Fibroblast of lung (primary cell): ENCODE measurements at regions not wholly inside any gene's neighbourhood (a gene's known extent, or its start where the extent isn't known, plus 50 kb on each side); places are given as distances from the start of the nearest gene placed in this dataset.

Experiments used
- DNase-seq, 2 donors: peaks; one replicate each; pipeline versions ENCODE4 v3.0.0 to v3.0.0-alpha.2; 2010; ENCODE audit warnings: low read depth in 2 of 2
- H2AFZ ChIP-seq: 2 replicates; pipeline ENCODE4 v1.5.1; 2012; ENCODE audit warnings: low read length, control low read depth, inconsistent platforms
- H3K27ac ChIP-seq: 2 replicates; pipeline ENCODE4 v1.5.1; 2011; ENCODE audit warnings: low read length, control low read depth; ENCODE audit not compliant: insufficient read depth
- H3K27me3 ChIP-seq: 2 replicates; pipeline ENCODE4 v1.5.1; 2011; ENCODE audit warnings: mild to moderate bottlenecking, low read length; ENCODE audit not compliant: control insufficient read depth, insufficient read depth
- H3K36me3 ChIP-seq: 2 replicates; pipeline ENCODE4 v1.5.1; 2011; ENCODE audit warnings: low read length; ENCODE audit not compliant: control insufficient read depth, insufficient read depth
- H3K4me1 ChIP-seq: 2 replicates; pipeline ENCODE4 v1.5.1; 2011; ENCODE audit warnings: low read length; ENCODE audit not compliant: control insufficient read depth, insufficient read depth; ENCODE audit errors: extremely low read depth
- H3K4me2 ChIP-seq: 2 replicates; pipeline ENCODE4 v1.5.1; 2011; ENCODE audit warnings: low read length, control low read depth; ENCODE audit not compliant: insufficient read depth; ENCODE audit errors: extremely low read depth
- H3K4me3 ChIP-seq, 4 experiments: fragments of 200-600 bp in 1 of 4; sonication (generic) in 1 of 4; replicated peaks in 1 of 4; 2 replicates each; pipeline ENCODE4 v1.5.1; 2011 to 2016; ENCODE audit warnings: low read length in 4 of 4, low read depth in 3 of 4, mild to moderate bottlenecking in 3 of 4, control low read depth in 2 of 4, inconsistent platforms in 1 of 4, mixed read lengths in 1 of 4; ENCODE audit not compliant: insufficient read depth in 1 of 4; ENCODE audit errors: control extremely low read depth in 1 of 4
- H3K79me2 ChIP-seq: 2 replicates; pipeline ENCODE4 v1.5.1; 2012; ENCODE audit warnings: mild to moderate bottlenecking, low read length, inconsistent platforms; ENCODE audit not compliant: control insufficient read depth, insufficient read depth
- H3K9ac ChIP-seq: 2 replicates; pipeline ENCODE4 v1.5.1; 2011; ENCODE audit warnings: mild to moderate bottlenecking, low read length, control low read depth; ENCODE audit not compliant: insufficient read depth
- H3K9me3 ChIP-seq: 2 replicates; pipeline ENCODE4 v1.5.1; 2012; ENCODE audit warnings: low read depth, low read length; ENCODE audit not compliant: control insufficient read depth, insufficient read depth
- H4K20me1 ChIP-seq: 2 replicates; pipeline ENCODE4 v1.5.1; 2011; ENCODE audit warnings: low read length; ENCODE audit not compliant: control insufficient read depth, insufficient read depth; ENCODE audit errors: extremely low read depth
- CTCF ChIP-seq, 2 donors: IDR thresholded peaks in 1 of 2; conservative IDR thresholded peaks in 1 of 2; 1 replicate in 1 of 2; 2 replicates in 1 of 2; pipeline ENCODE4 v1.5.1; 2011 to 2012; ENCODE audit warnings: low read length in 2 of 2, control low read depth in 1 of 2, inconsistent platforms in 1 of 2, low read depth in 1 of 2, mild to moderate bottlenecking in 1 of 2
- EZH2 ChIP-seq: IDR thresholded peaks from 2 replicates; pipeline ENCODE4 v1.5.1; 2012; ENCODE audit warnings: low read length, control low read depth, mild to moderate bottlenecking; ENCODE audit errors: missing control alignments

- H3K4me3 ChIP-seq, result no peak overlapping the region
- no peaks in the 10 kb centered on the region for H3K79me2 ChIP-seq
- H3K36me3 ChIP-seq, result no peaks in the 10 kb centered on the region
- H3K4me1 ChIP-seq, result no peaks in the 10 kb centered on the region
- no peak for TF ChIP-seq EZH2
- no peak for TF ChIP-seq CTCF (conservative IDR thresholded peaks at IDR 0.05 in 1 of 2, IDR thresholded peaks at IDR 0.05 in 1 of 2; ENCODE audit: low read depth in 1 of 2, low read length in 2 of 2)
- no peaks in the 10 kb centered on the region for H3K9me3 ChIP-seq
- H4K20me1 ChIP-seq, result no peaks in the 10 kb centered on the region
- no peak overlapping the region for H3K9ac ChIP-seq
- no peaks in the 10 kb centered on the region for H3K27me3 ChIP-seq
- no peak overlapping the region for H3K27ac ChIP-seq
- no peak overlapping the region for H2AFZ ChIP-seq
- DNase-seq, result no peak
- H3K4me2 ChIP-seq, result no peak overlapping the region
These were observed 908.9 kb upstream of the MIR17HG start for GRCh38 chr13:90438576-90438975.

- Histone ChIP-seq H3K4me2 (no peak overlapping the region), H3K9ac (no peak overlapping the region), H2AFZ (no peak overlapping the region), H3K4me3 (no peak overlapping the region), H3K36me3 (no peaks in the 10 kb centered on the region), H3K9me3 (no peaks in the 10 kb centered on the region), H4K20me1 (no peaks in the 10 kb centered on the region), H3K79me2 (no peaks in the 10 kb centered on the region), H3K4me1 (peaks cover 6% of the 10 kb centered on the region), H3K27me3 (no peaks in the 10 kb centered on the region), H3K27ac (no peak overlapping the region)
- DNase-seq, result peak in 1 of 2 donors; percentile 32
- no peak for TF ChIP-seq CTCF (conservative IDR thresholded peaks at IDR 0.05 in 1 of 2, IDR thresholded peaks at IDR 0.05 in 1 of 2; ENCODE audit: low read depth in 1 of 2, low read length in 2 of 2)
- no peak for TF ChIP-seq EZH2
These were observed 904.2 kb upstream of the MIR17HG start for GRCh38 chr13:90443268-90443667.

GRCh38 chr13:90444232-90444631, 903.3 kb upstream of the MIR17HG start:
- H3K4me3 ChIP-seq, result no peak overlapping the region
- no peak overlapping the region for H3K4me2 ChIP-seq
- no peaks in the 10 kb centered on the region for H3K9me3 ChIP-seq
- H3K4me1 ChIP-seq, result peaks cover 6% of the 10 kb centered on the region
- no peaks in the 10 kb centered on the region for H3K79me2 ChIP-seq
- peak overlapping the region; percentile 18 for H3K27ac ChIP-seq
- H3K9ac ChIP-seq, result no peak overlapping the region
- DNase-seq, result no peak
- no peaks in the 10 kb centered on the region for H3K27me3 ChIP-seq
- TF ChIP-seq CTCF (conservative IDR thresholded peaks at IDR 0.05 in 1 of 2, IDR thresholded peaks at IDR 0.05 in 1 of 2; ENCODE audit: low read depth in 1 of 2, low read length in 2 of 2), result no peak
- no peak for TF ChIP-seq EZH2
- H4K20me1 ChIP-seq, result no peaks in the 10 kb centered on the region
- no peaks in the 10 kb centered on the region for H3K36me3 ChIP-seq
- H2AFZ ChIP-seq, result peak overlapping the region; percentile 79
